Activated CD8-positive, alpha-beta memory T cell treated with anti-CD3 and anti-CD28 coated beads for 1 hour (primary cell): ENCODE measurements at regions not wholly inside any gene's neighbourhood (a gene's known extent, or its start where the extent isn't known, plus 50 kb on each side); places are given as distances from the start of the nearest gene placed in this dataset.
"Not testable (repeated sequence)": the region's sequence is repeated elsewhere in the genome, so short reads cannot be mapped to it uniquely, and the experiment has no call there.

Experiments
- DNase-seq, 2 donors: peaks; one replicate each; pipeline ENCODE4 v3.0.0-alpha.2; 2020; ENCODE audit warnings: low read depth in 1 of 2; ENCODE audit errors: extremely low read depth in 1 of 2

DNA sequence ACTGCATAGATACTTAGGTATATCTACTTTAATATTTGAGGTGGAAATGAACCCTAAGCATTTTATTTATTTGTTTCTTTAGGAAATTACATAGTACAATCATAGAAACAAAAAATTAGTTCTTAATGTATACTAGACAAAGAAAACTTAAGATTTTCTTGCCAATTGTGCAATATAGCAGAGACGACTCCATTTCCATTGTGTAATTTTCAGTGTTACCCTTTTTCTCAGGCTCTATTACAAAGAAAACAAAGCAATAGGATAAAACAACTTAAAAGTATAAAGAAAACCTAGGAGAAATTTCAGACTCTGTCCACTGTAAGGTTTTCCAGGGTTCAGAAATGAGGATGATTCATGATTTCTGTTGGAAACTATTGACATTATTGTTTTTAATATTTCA lies 89.0 kb upstream of the SERTAD2 start:
- no peak for DNase-seq

- no peak for DNase-seq
Measured at GRCh38 chr2:64743739-64744330, 90.1 kb upstream of the SERTAD2 start.

- no peak for DNase-seq
Measured at GRCh38 chr2:64745562-64745961, 91.8 kb upstream of the SERTAD2 start.

DNA sequence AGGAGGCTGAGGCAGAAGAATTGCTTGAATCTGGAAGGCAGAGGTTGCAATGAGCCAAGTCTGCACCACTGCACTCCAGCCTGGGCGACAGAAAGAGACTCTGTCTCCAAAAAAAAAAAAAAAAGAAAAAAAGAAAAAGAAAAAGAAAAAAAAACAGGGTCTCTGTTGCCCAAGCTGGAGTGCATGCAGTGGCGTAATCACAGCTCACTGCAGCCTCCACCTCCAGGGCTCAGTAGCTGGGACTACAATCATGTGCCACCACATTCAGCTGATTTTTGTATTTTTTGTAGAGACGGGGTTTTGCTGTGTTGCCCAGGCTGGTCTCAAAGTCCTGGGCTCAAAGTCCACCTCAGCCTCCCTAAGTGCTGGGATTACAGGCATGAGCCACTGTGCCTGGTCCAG lies 94.0 kb upstream of the SERTAD2 start:
- DNase-seq: not testable (repeated sequence)

GRCh38 chr2:64748147-64748546 lies 94.4 kb upstream of the SERTAD2 start:
- no peak for DNase-seq

GRCh38 chr2:64748561-64748960 lies 94.8 kb upstream of the SERTAD2 start:
- no peak for DNase-seq

- no peak for DNase-seq
Measured at GRCh38 chr2:64749446-64749845, 95.7 kb upstream of the SERTAD2 start.

DNA sequence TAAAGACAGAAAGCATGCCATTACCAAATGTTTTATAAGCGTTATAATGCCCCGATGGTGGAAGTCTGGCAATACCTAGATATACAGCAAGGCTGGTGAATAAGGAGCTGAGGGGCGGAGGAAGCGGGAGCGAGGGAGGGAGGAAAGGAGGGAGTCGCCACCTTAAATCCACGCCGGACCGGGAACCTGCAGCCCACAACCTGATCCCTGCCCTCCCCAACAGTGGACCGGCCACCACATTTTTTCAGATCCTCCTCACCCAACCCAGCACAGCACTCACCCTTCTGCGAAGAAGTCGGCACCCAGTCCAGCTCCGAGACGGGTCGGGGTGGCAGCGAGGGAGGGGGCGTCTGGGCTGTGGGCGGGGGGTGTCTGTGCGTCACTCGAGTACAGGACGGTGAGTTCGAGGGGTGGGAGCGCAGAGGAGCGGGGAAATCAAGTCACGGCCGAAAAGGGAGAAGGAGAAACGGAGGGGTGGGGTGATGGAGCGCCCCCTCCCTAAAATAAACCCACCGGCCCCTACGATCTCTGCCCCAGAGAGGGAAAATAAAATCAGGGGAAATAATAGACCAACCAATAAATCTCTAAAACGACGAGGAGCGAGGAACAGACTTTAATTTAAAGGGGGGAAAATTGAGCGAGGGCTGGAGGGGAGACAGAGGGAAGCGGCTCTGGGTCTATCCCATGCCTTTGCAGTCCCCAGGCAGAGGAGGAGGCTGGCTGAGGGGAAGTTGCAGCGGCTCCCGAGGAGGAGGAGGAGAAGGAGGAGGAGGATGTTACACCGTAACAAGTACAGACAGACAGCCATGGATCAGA lies 96.5 kb upstream of the SERTAD2 start:
- peak in 1 of 2 donors; percentile 11 for DNase-seq

GRCh38 chr2:64750817-64751285 lies 97.1 kb upstream of the SERTAD2 start:
- peak; percentile 94 to 96 for DNase-seq

- DNase-seq: peak in 1 of 2 donors; percentile 6
Measured at GRCh38 chr2:64751286-64752260, 97.9 kb upstream of the SERTAD2 start.

DNA sequence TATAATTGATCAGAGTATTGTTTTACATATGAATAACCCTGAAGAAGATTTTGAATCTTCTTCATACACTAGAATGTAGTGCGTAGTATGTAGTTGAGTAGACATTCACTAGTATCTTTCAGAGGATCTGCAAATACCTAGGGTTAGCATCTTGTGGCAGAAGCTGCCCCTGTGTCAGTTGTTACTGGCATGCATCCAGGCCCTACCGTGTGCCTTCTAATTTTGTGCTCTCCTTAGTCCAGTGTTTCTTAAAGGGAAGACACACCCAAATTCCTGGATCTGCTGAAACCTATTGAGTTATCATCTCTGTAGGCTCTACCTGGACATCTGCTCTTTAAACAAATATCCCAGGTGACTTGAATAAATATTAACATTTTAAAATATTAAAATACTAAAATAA lies 99.7 kb upstream of the SERTAD2 start:
- no peak for DNase-seq

GRCh38 chr2:64754570-64754969 lies 100.9 kb upstream of the SERTAD2 start:
- no peak for DNase-seq

DNA sequence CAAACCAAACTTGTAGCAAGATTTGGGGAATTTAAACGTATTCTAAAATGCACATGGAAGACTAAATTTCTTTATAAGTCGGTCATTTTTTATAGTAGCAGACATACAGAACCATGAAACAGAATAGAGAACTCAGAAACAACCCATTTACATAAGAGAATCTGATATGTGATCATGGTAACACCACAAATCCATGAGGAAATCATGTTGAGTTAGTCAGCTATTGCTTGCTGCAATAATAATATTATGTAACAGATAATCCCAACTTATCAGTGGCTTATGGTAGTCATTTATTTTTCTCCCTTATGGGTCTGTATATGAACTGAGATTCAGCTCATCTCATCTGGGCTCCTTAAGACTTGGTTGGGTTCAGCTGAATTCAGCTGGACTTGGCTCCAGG lies 103.4 kb upstream of the SERTAD2 start:
- no peak for DNase-seq

GRCh38 chr2:64760128-64760527 lies 106.4 kb upstream of the SERTAD2 start:
- no peak for DNase-seq

DNA sequence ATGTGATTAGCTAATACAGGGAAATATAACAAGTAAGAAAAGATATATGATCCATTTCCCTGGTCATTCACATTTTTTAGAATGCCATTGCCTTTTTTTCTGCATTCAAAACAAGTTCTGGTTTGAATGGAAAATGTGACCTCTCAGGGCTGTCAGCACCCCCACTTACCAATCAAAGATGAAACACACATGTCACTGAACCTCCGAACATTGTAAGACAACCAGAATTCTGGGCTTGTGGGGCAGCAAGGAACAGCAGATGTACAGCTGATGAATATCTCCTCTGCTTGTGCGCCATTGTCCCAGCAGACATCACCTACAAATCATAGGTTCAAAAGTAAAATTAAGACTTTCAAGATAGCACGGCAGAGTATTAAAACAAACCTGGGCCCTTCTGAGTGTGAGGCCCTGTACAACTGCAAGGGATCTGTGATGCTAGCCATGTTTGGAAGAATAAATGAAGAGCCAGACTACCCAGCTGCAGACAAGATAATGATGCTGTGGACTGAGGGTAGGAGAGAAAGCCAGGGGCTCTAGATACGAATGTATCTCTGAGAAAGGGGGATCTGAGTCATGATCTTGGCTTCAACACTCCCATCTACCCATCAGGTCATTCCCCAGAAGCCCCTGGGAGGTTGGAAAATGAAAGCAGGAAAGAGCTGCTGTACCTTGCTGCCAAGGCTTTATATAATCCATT lies 108.7 kb upstream of the SERTAD2 start:
- no peak for DNase-seq

GRCh38 chr2:64763126-64763525 lies 109.4 kb upstream of the SERTAD2 start:
- DNase-seq: no peak

GRCh38 chr2:64765160-64765805 lies 111.6 kb upstream of the SERTAD2 start:
- no peak for DNase-seq

DNA sequence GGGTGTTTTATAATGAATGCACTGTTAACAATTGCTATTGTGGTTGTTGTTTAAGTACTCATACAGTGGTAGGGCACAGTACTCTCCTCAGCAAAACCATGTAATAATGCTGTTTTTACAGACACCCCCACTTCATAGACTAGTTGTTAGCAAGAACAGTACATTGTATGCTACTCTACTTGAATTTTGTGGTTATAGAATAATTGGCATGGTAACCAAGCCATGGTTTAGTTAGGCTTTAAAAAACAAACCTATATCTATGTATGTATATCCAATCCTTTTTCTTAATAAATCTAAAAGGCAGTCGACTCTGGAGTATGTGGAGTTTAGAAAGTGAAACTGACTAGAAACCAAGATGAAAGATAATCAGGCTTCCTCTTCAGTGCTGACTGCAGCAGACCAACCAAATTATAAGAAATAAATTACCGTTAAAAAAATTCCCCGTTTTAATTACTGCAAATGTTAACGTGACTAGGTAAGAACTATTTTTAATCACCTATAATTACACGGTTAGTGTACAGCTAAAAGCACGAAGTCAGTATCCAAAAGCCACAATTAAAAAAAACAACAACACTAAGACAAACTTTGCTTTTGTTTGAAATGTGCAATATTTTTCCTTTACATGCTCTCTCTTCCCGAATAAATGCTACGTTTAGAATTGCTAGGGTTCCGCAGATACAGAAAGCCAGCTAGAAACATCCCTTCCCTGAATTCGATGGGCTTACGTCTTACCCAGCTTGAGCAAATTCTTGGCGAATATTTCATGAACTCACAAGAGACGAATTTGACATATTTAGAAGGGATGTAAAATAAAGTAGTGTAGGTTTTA lies 113.3 kb upstream of the SERTAD2 start:
- no peak for DNase-seq
